IMR-90 (cell line): ENCODE measurements at regions not wholly inside any gene's neighbourhood (a gene's known extent, or its start where the extent isn't known, plus 50 kb on each side); places are given as distances from the start of the nearest gene placed in this dataset.

Source experiments
- ATAC-seq: fragments of 200-7000 bp; cut with Tn5 transposase; 2 replicates; pipeline ENCODE4 v1.9.1; 2020; ENCODE audit warnings: low read depth, mild to moderate bottlenecking, moderate library complexity
- BruUV-seq: library from RNA; stranded (reverse); fragments of 400-500 nt; replicated peaks from 2 replicates; lab custom pipeline; 2021; lab: Mats Ljungman, UMichigan
- CTCF ChIA-PET: fragments of 300-600 bp; formaldehyde crosslinking; extraction: SDS; loops from one replicate; lab custom pipeline; 2021; ENCODE audit warnings: antibody characterized with exemption; lab: Yijun Ruan, JAX
- POLR2A ChIA-PET: fragments of 300-600 bp; sonication (Branson Sonifier 250); formaldehyde crosslinking; loops from one replicate; lab custom pipeline; 2022; ENCODE audit warnings: antibody characterized with exemption; ENCODE audit not compliant: unreplicated experiment; lab: Charles Lee
- DNase-seq: peaks from one replicate; pipeline ENCODE4 v3.0.0; 2013
- H2AFZ ChIP-seq: replicated peaks from 2 replicates; pipeline ENCODE3; 2013; ENCODE audit warnings: low read length, mild to moderate bottlenecking; ENCODE audit not compliant: poor library complexity
- H2AK5ac ChIP-seq: 2 replicates; pipeline ENCODE4 v1.6.1; 2013; ENCODE audit warnings: low read depth, low read length, inconsistent platforms
- H2AK9ac ChIP-seq: replicated peaks from 2 replicates; pipeline ENCODE3; 2013; ENCODE audit warnings: mild to moderate bottlenecking, low read depth, low read length, moderate library complexity; ENCODE audit not compliant: poor library complexity
- H2BK120ac ChIP-seq: 2 replicates; pipeline ENCODE4 v1.6.1; 2013; ENCODE audit warnings: low read depth, low read length, inconsistent platforms
- H2BK15ac ChIP-seq: 3 replicates; pipeline ENCODE4 v1.6.1; 2013; ENCODE audit warnings: low read depth, low read length, inconsistent platforms
- H2BK20ac ChIP-seq: 2 replicates; pipeline ENCODE4 v1.6.1; 2013; ENCODE audit warnings: low read depth, mild to moderate bottlenecking, inconsistent platforms, low read length, moderate library complexity
- H2BK5ac ChIP-seq: 2 replicates; pipeline ENCODE4 v1.6.1; 2013; ENCODE audit warnings: mild to moderate bottlenecking, low read depth, low read length, inconsistent platforms; ENCODE audit not compliant: poor library complexity, severe bottlenecking
- H3K14ac ChIP-seq: replicated peaks from 2 replicates; pipeline ENCODE4 v1.6.1; 2013; ENCODE audit warnings: low read depth, low read length, inconsistent platforms
- H3K18ac ChIP-seq: 2 replicates; pipeline ENCODE4 v1.6.1; 2013; ENCODE audit warnings: low read depth, low read length, control low read depth
- H3K23ac ChIP-seq: 2 replicates; pipeline ENCODE4 v1.6.1; 2013; ENCODE audit warnings: low read depth, low read length, inconsistent platforms
- H3K27ac ChIP-seq: 2 replicates; pipeline ENCODE4 v1.5.1; 2013; ENCODE audit warnings: mild to moderate bottlenecking, control low read depth, low read length; ENCODE audit not compliant: insufficient read depth
- H3K27me3 ChIP-seq: 2 replicates; pipeline ENCODE4 v1.6.1; 2013; ENCODE audit warnings: low read length; ENCODE audit not compliant: control insufficient read depth, insufficient read depth
- H3K36me3 ChIP-seq: 2 replicates; pipeline ENCODE4 v1.6.1; 2013; ENCODE audit warnings: low read length, mixed read lengths; ENCODE audit not compliant: control insufficient read depth, insufficient read depth
- H3K4ac ChIP-seq: 2 replicates; pipeline ENCODE4 v1.6.1; 2013; ENCODE audit warnings: low read depth, low read length, inconsistent platforms
- H3K4me1 ChIP-seq: 2 replicates; pipeline ENCODE4 v1.6.1; 2013; ENCODE audit warnings: low read length, mixed read lengths; ENCODE audit not compliant: control insufficient read depth, insufficient read depth
- H3K4me2 ChIP-seq: 2 replicates; pipeline ENCODE4 v1.6.1; 2013; ENCODE audit warnings: low read depth, mild to moderate bottlenecking, control low read depth, low read length, moderate library complexity
- H3K4me3 ChIP-seq: 2 replicates; pipeline ENCODE4 v1.5.1; 2013; ENCODE audit warnings: low read depth, mild to moderate bottlenecking, control low read depth, low read length, moderate library complexity; ENCODE audit not compliant: insufficient read depth
- H3K56ac ChIP-seq: 2 replicates; pipeline ENCODE4 v1.6.1; 2013; ENCODE audit warnings: low read length, inconsistent platforms; ENCODE audit not compliant: insufficient read depth; ENCODE audit errors: extremely low read depth
- H3K79me1 ChIP-seq, 2 experiments: 2 replicates each; pipeline ENCODE4 v1.6.1; 2013; ENCODE audit warnings: low read length in 2 of 2, inconsistent platforms in 1 of 2, low read depth in 1 of 2
- H3K9ac ChIP-seq: 2 replicates; pipeline ENCODE4 v1.6.1; 2013; ENCODE audit warnings: low read depth, low read length, control low read depth
- H3K9me1 ChIP-seq: 2 replicates; pipeline ENCODE4 v1.6.1; 2013; ENCODE audit warnings: low read length, inconsistent platforms; ENCODE audit not compliant: insufficient read depth
- H3K9me3 ChIP-seq: 2 replicates; pipeline ENCODE4 v1.6.1; 2013; ENCODE audit warnings: low read length; ENCODE audit not compliant: control insufficient read depth, insufficient read depth
- H4K20me1 ChIP-seq: 2 replicates; pipeline ENCODE4 v1.6.1; 2013; ENCODE audit warnings: low read length, inconsistent platforms; ENCODE audit not compliant: insufficient read depth
- H4K5ac ChIP-seq: 2 replicates; pipeline ENCODE4 v1.6.1; 2013; ENCODE audit warnings: mild to moderate bottlenecking, low read depth, low read length, control low read depth
- H4K8ac ChIP-seq, 2 experiments: 2 replicates each; pipeline ENCODE4 v1.6.1; 2013; ENCODE audit warnings: low read depth in 2 of 2, low read length in 2 of 2, control low read depth in 1 of 2, inconsistent platforms in 1 of 2
- H4K91ac ChIP-seq: 2 replicates; pipeline ENCODE4 v1.6.1; 2013; ENCODE audit warnings: low read depth, low read length, inconsistent platforms; ENCODE audit not compliant: insufficient read depth
- BHLHE40 ChIP-seq: fragments of 150-350 bp; IDR thresholded peaks from 2 replicates; pipeline ENCODE4 v1.6.1; 2016; ENCODE audit warnings: mild to moderate bottlenecking, low read depth, low read length
- MXI1 ChIP-seq: IDR thresholded peaks from 2 replicates; pipeline ENCODE4 v1.6.1; 2012; ENCODE audit warnings: low read depth, mild to moderate bottlenecking, low read length, moderate library complexity, borderline replicate concordance
- WGBS, 2 experiments: methylation state at CpG; one replicate each; pipeline versions ENCODE4 v1.1.5 to v1.1.7; 2013; ENCODE audit warnings: missing lambda C conversion rate in 2 of 2; ENCODE audit not compliant: insufficient read length in 1 of 2; ENCODE audit errors: extremely low coverage in 2 of 2; 5-methylcytosine and 5-hydroxymethylcytosine counted together
- dilution Hi-C: fragments of 300-500 bp; cut with HindIII; formaldehyde crosslinking; loops from one replicate; pipeline ENCODE4 v1.14.3; 2018; ENCODE audit warnings: low sequenced_read_pairs; ENCODE audit not compliant: unreplicated experiment
- in situ Hi-C: fragments of 300-500 bp; cut with MboI; formaldehyde crosslinking; loops from 3 replicates; pipeline ENCODE4 v1.14.3; 2019; ENCODE audit warnings: low sequenced_read_pairs, inconsistent platforms, mixed read lengths
- intact Hi-C: fragments of 100-400 bp; cut with micrococcal nuclease; formaldehyde crosslinking; loops from 2 replicates; pipeline ENCODE4 v1.10.0; 2022

- no peak overlapping the region for H2AFZ ChIP-seq
- no peak overlapping the region for H3K18ac ChIP-seq
- H3K9ac ChIP-seq = peak overlapping the region; percentile 35; the same call in 1 of the 2 replicates
- peak; percentile 66 for DNase-seq
- ChIA-PET CTCF (no interaction called here), POLR2A (no interaction called here)
- intact Hi-C loops (no loop called here), dilution Hi-C loops (no loop called here), in situ Hi-C loops (no loop called here)
- no peak overlapping the region for H2BK20ac ChIP-seq
- H3K36me3 ChIP-seq = peaks cover 12% of the 10 kb centered on the region
- no peak overlapping the region for H2BK15ac ChIP-seq
- no peak overlapping the region for H3K4ac ChIP-seq
- H2BK120ac ChIP-seq = no peak overlapping the region
- H2BK5ac ChIP-seq = no peak overlapping the region
- H3K4me2 ChIP-seq = no peak overlapping the region
- H3K4me1 ChIP-seq = no peaks in the 10 kb centered on the region
- H3K79me1 ChIP-seq = peaks cover 14 to 66% of the 10 kb centered on the region in 2 experiments; a peak in 3 of 4 replicates
- no peak overlapping the region for H4K8ac ChIP-seq
- TF ChIP-seq BHLHE40 (no peak), MXI1 (0 out of 2 replicates have a peak, but pooled peaks have one; percentile 55)
- H3K23ac ChIP-seq = no peak overlapping the region
- H3K9me1 ChIP-seq = peaks cover 32% of the 10 kb centered on the region
- WGBS, 2 experiments = no CpG with 5 or more reads among the region's 5 CpGs
- no peak overlapping the region for H3K4me3 ChIP-seq
- H4K5ac ChIP-seq = no peak overlapping the region
- H2AK9ac ChIP-seq = no peak overlapping the region
- H3K14ac ChIP-seq = no peak overlapping the region; the same call in 1 of the 2 replicates
- H3K27me3 ChIP-seq = no peaks in the 10 kb centered on the region
- ATAC-seq = peak; percentile 35; the same call in 1 of the 2 replicates
- no TSS peak for BruUV-seq
- H3K9me3 ChIP-seq = no peaks in the 10 kb centered on the region
- H4K91ac ChIP-seq = no peak overlapping the region
- no peak overlapping the region for H2AK5ac ChIP-seq
- no peak overlapping the region for H3K56ac ChIP-seq
- no peak overlapping the region for H3K27ac ChIP-seq
- H4K20me1 ChIP-seq = peaks cover 38% of the 10 kb centered on the region; the same call in 1 of the 2 replicates
Observed at GRCh38 chr2:74045454-74045853, 60.7 kb downstream of the TET3 start.
